Neuronal stem cell (in vitro differentiated cells): ENCODE measurements at regions not wholly inside any gene's neighbourhood (a gene's known extent, or its start where the extent isn't known, plus 50 kb on each side); places are given as distances from the start of the nearest gene placed in this dataset.

Experiments used
- DNase-seq: peaks from one replicate; pipeline ENCODE4 v3.0.0-alpha.2; 2013; ENCODE audit warnings: low spot score
- H2AFZ ChIP-seq: one replicate; pipeline ENCODE4 v1.6.1; 2013; ENCODE audit warnings: mild to moderate bottlenecking, low read length, inconsistent platforms
- H2AK5ac ChIP-seq: 2 replicates; pipeline ENCODE4 v1.6.1; 2013; ENCODE audit warnings: low read depth, mild to moderate bottlenecking, inconsistent platforms, low read length, moderate library complexity, mixed read lengths
- H2BK120ac ChIP-seq: 2 replicates; pipeline ENCODE4 v1.6.1; 2013; ENCODE audit warnings: low read depth, mild to moderate bottlenecking, inconsistent platforms, low read length, moderate library complexity, mixed read lengths
- H2BK12ac ChIP-seq: one replicate; pipeline ENCODE4 v1.6.1; 2013; ENCODE audit warnings: low read length, inconsistent platforms
- H2BK15ac ChIP-seq: 2 replicates; pipeline ENCODE4 v1.6.1; 2013; ENCODE audit warnings: mild to moderate bottlenecking, low read length, inconsistent platforms, mixed read lengths
- H2BK5ac ChIP-seq: one replicate; pipeline ENCODE4 v1.6.1; 2013; ENCODE audit warnings: inconsistent platforms, mild to moderate bottlenecking, low read length, moderate library complexity
- H3K14ac ChIP-seq: one replicate; pipeline ENCODE4 v1.6.1; 2013; ENCODE audit warnings: low read length, inconsistent platforms
- H3K18ac ChIP-seq: 2 replicates; pipeline ENCODE4 v1.6.1; 2013; ENCODE audit warnings: low read length, inconsistent platforms
- H3K23ac ChIP-seq: 2 replicates; pipeline ENCODE4 v1.6.1; 2013; ENCODE audit warnings: low read depth, mild to moderate bottlenecking, mixed read lengths, low read length, inconsistent platforms; ENCODE audit not compliant: poor library complexity
- H3K27ac ChIP-seq: replicated peaks from 3 replicates; pipeline ENCODE4 v1.5.1; 2013; ENCODE audit warnings: low read length, inconsistent platforms
- H3K27me3 ChIP-seq, 3 experiments: 2 replicates each; pipeline ENCODE4 v1.6.1; 2013; ENCODE audit warnings: low read length in 3 of 3, mild to moderate bottlenecking in 2 of 3, inconsistent platforms in 1 of 3, low read depth in 1 of 3, mixed read lengths in 1 of 3, moderate library complexity in 1 of 3; ENCODE audit not compliant: control insufficient read depth in 3 of 3, insufficient read depth in 3 of 3
- H3K36me3 ChIP-seq, 2 donors: replicated peaks in 1 of 2; 2 replicates each; pipeline ENCODE4 v1.6.1; 2013; ENCODE audit warnings: low read length in 2 of 2; ENCODE audit not compliant: control insufficient read depth in 2 of 2, insufficient read depth in 2 of 2
- H3K4ac ChIP-seq: 2 replicates; pipeline ENCODE4 v1.6.1; 2013; ENCODE audit warnings: inconsistent platforms, mild to moderate bottlenecking, low read length, moderate library complexity
- H3K4me1 ChIP-seq, 2 donors: 1 replicate in 1 of 2; 2 replicates in 1 of 2; pipeline ENCODE4 v1.6.1; 2013; ENCODE audit warnings: low read length in 2 of 2, low read depth in 1 of 2; ENCODE audit not compliant: control insufficient read depth in 2 of 2, insufficient read depth in 1 of 2
- H3K4me2 ChIP-seq: one replicate; pipeline ENCODE4 v1.6.1; 2013; ENCODE audit warnings: mild to moderate bottlenecking, low read length, inconsistent platforms; ENCODE audit not compliant: insufficient read depth, poor library complexity, severe bottlenecking
- H3K4me3 ChIP-seq, 2 donors: 2 replicates each; pipeline ENCODE4 v1.5.1; 2013; ENCODE audit warnings: low read length in 2 of 2, mild to moderate bottlenecking in 2 of 2, inconsistent platforms in 1 of 2, moderate library complexity in 1 of 2
- H3K79me1 ChIP-seq: one replicate; pipeline ENCODE4 v1.6.1; 2013; ENCODE audit warnings: low read depth, mild to moderate bottlenecking, inconsistent platforms, low read length, moderate library complexity
- H3K9ac ChIP-seq: one replicate; pipeline ENCODE4 v1.6.1; 2013; ENCODE audit warnings: mild to moderate bottlenecking, low read depth, low read length, inconsistent platforms; ENCODE audit not compliant: poor library complexity
- H3K9me3 ChIP-seq, 2 donors: replicated peaks in 1 of 2; 2 replicates each; pipeline versions ENCODE3 to v1.6.1; 2013; ENCODE audit warnings: low read length in 2 of 2, mild to moderate bottlenecking in 2 of 2, inconsistent platforms in 1 of 2, low read depth in 1 of 2, mixed read lengths in 1 of 2, moderate library complexity in 1 of 2; ENCODE audit not compliant: control insufficient read depth in 2 of 2, insufficient read depth in 1 of 2
- H4K8ac ChIP-seq: one replicate; pipeline ENCODE4 v1.6.1; 2013; ENCODE audit warnings: low read depth, mild to moderate bottlenecking, inconsistent platforms, low read length, moderate library complexity
- H4K91ac ChIP-seq: one replicate; pipeline ENCODE4 v1.6.1; 2013; ENCODE audit warnings: low read length, low read depth, mild to moderate bottlenecking, inconsistent platforms; ENCODE audit not compliant: poor library complexity
- WGBS, 2 donors: extraction: QIAGEN DNeasy Blood & Tissue Kit; methylation state at CpG; one replicate each; pipeline ENCODE4 v1.1.7; 2013; ENCODE audit warnings: missing lambda C conversion rate in 2 of 2, mixed read lengths in 1 of 2; ENCODE audit not compliant: insufficient read length in 2 of 2, insufficient replicate concordance in 1 of 2; ENCODE audit errors: extremely low coverage in 2 of 2; 5-methylcytosine and 5-hydroxymethylcytosine counted together

DNA sequence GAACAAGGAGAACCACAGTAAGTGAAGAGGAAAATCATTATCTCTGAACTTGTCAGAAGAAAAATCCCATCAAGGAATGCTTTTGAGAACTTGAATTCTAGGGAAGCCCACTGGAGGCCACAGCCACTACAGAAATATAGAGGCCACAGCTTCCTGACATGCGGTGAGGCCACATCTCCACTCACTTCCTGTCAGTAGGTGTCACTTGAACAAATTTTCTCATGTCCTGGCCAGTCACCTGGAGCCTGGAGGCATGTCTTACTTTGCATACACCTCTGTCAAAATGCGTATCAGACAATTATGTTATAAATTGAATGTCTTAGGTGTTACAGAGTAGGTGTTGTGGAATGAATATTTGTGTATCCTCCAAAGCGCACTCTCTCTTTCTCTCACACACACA, 370.3 kb downstream of the DAD1 start:
- Histone ChIP-seq H3K9ac (no peak overlapping the region), H3K4me3 (no peak overlapping the region), H3K27ac (no peak overlapping the region), H2BK15ac (no peak overlapping the region), H3K27me3 (no peaks in the 10 kb centered on the region), H3K4me1 (no peaks in the 10 kb centered on the region), H3K9me3 (no peaks in the 10 kb centered on the region), H3K79me1 (no peaks in the 10 kb centered on the region), H4K8ac (no peak overlapping the region), H3K14ac (no peak overlapping the region), H3K36me3 (no peaks in the 10 kb centered on the region), H3K4ac (no peak overlapping the region), H3K4me2 (no peak overlapping the region), H2BK5ac (no peak overlapping the region), H2BK120ac (no peak overlapping the region), H3K23ac (no peak overlapping the region), H3K18ac (no peak overlapping the region), H2AK5ac (no peak overlapping the region), H4K91ac (no peak overlapping the region), H2AFZ (no peak overlapping the region), H2BK12ac (no peak overlapping the region)
- no CpG with 5 or more reads among the region's 3 CpGs for WGBS, 2 donors
- DNase-seq = no peak

DNA sequence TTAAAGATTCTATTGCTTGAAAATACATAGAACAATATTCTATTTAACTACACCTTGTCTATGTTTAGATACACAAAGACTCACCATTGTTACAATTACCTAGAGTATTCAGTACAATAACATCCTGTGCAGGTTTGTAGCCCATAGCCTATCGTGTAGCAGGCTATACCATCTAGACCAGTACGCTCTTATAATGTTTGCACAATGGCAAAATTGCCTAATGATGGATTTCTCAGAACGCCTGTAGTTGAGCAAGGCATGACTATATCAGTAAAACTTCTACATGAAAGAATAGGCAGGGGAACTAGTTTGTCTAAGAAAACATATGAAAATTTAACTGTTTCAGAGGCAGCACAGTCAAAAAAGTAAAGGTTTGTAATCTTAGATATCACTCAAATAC, 375.9 kb downstream of the DAD1 start:
- no CpG with 5 or more reads among the region's 3 CpGs for WGBS, 2 donors
- Histone ChIP-seq H3K14ac (no peak overlapping the region), H2BK12ac (no peak overlapping the region), H3K23ac (no peak overlapping the region), H3K4me1 (no peaks in the 10 kb centered on the region), H4K91ac (no peak overlapping the region), H3K9me3 (no peaks in the 10 kb centered on the region), H3K36me3 (no peaks in the 10 kb centered on the region), H3K4me3 (no peak overlapping the region), H2AFZ (no peak overlapping the region), H3K27me3 (no peaks in the 10 kb centered on the region), H3K18ac (no peak overlapping the region), H4K8ac (no peak overlapping the region), H3K4ac (no peak overlapping the region), H3K79me1 (no peaks in the 10 kb centered on the region), H2BK15ac (no peak overlapping the region), H3K4me2 (no peak overlapping the region), H3K27ac (no peak overlapping the region), H2BK5ac (no peak overlapping the region), H2AK5ac (no peak overlapping the region), H2BK120ac (no peak overlapping the region), H3K9ac (no peak overlapping the region)
- no peak for DNase-seq

DNA sequence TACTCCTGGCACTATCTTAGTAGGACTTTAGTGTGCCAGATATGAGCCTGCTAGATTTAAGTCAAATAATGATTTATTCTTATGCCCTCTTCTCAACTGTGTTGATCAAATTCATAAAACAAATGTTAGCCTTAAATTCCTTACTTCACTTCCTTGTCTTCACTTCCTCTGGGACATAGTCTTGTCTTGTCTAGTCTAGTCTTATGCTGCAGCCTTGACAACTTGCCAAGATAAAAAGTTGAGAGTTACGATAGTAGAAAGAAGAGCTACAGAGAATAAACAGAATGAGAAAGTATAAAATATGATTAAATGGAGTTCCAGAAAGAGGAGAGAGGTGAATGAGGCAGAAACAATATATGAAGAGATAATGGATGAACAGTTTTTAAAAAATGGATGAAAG, 378.1 kb downstream of the DAD1 start:
- Histone ChIP-seq H2AFZ (no peak overlapping the region), H3K27ac (no peak overlapping the region), H2BK120ac (no peak overlapping the region), H3K9me3 (no peaks in the 10 kb centered on the region), H3K4me3 (no peak overlapping the region), H3K14ac (no peak overlapping the region), H3K9ac (no peak overlapping the region), H3K4me2 (no peak overlapping the region), H2BK5ac (no peak overlapping the region), H3K79me1 (no peaks in the 10 kb centered on the region), H3K36me3 (no peaks in the 10 kb centered on the region), H3K4me1 (no peaks in the 10 kb centered on the region), H3K18ac (no peak overlapping the region), H3K23ac (no peak overlapping the region), H2AK5ac (no peak overlapping the region), H3K4ac (no peak overlapping the region), H4K91ac (no peak overlapping the region), H4K8ac (no peak overlapping the region), H2BK12ac (no peak overlapping the region), H2BK15ac (no peak overlapping the region), H3K27me3 (no peaks in the 10 kb centered on the region)
- 100% methylated on average over 1 of the region's 1 CpG; no CpG with 5 or more reads in 1 of the 2 donors for WGBS, 2 donors
- DNase-seq = no peak

DNA sequence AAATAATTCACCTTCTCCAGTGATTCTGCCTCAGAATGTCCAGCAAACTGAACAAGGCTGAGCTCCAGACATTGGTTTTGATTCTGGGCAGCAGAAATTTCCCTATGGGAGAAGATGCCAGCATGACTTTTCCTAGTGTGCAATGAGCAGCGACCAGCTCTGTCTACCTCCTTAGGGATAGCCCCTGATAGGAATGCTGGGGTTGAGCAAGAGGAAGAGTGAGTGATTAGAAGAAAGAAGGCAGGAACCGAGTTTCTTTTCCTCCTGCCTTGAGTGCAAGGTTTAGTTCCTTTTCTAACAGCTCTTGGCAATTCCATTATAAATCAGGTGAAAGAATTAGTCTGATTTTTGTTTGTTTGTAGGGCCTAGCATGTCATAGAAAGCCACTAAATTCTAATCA, 379.0 kb downstream of the DAD1 start:
- Histone ChIP-seq H3K27ac (no peak overlapping the region), H3K27me3 (no peaks in the 10 kb centered on the region), H4K8ac (no peak overlapping the region), H3K4me2 (no peak overlapping the region), H3K9ac (no peak overlapping the region), H3K14ac (no peak overlapping the region), H2BK12ac (no peak overlapping the region), H3K18ac (no peak overlapping the region), H3K9me3 (no peaks in the 10 kb centered on the region), H2AK5ac (no peak overlapping the region), H2BK5ac (no peak overlapping the region), H2AFZ (no peak overlapping the region), H3K4me1 (no peaks in the 10 kb centered on the region), H4K91ac (no peak overlapping the region), H3K4ac (no peak overlapping the region), H2BK120ac (no peak overlapping the region), H3K23ac (no peak overlapping the region), H3K36me3 (no peaks in the 10 kb centered on the region), H3K79me1 (no peaks in the 10 kb centered on the region), H2BK15ac (no peak overlapping the region), H3K4me3 (no peak overlapping the region)
- no peak for DNase-seq
- WGBS, 2 donors = no CpG with 5 or more reads among the region's 2 CpGs
